SK-N-SH (cell line): ENCODE measurements at regions not wholly inside any gene's neighbourhood (a gene's known extent, or its start where the extent isn't known, plus 50 kb on each side); places are given as distances from the start of the nearest gene placed in this dataset.

Experiments
- CTCF ChIA-PET: fragments of 300-600, 350-600 bp; formaldehyde crosslinking; extraction: SDS; loops from one replicate; lab custom pipeline; 2021; lab: Yijun Ruan, JAX
- POLR2A ChIA-PET: fragments of 350-600 bp; sonication (Branson Sonifier 250); formaldehyde crosslinking; extraction: SDS; loops from one replicate; lab custom pipeline; 2020; ENCODE audit warnings: antibody characterized with exemption, inconsistent platforms; lab: Yijun Ruan, JAX
- DNase-seq: peaks from one replicate; pipeline ENCODE4 v3.0.0; 2012
- H2AFZ ChIP-seq: fragments of 200-600 bp; sonication (generic); 2 replicates; pipeline ENCODE4 v1.8.1; 2016; ENCODE audit warnings: antibody characterized with exemption, mild to moderate bottlenecking, low read depth
- H3F3A ChIP-seq: fragments of 200-600 bp; sonication (generic); replicated peaks from 2 replicates; pipeline ENCODE3; 2016; ENCODE audit warnings: antibody characterized with exemption, mild to moderate bottlenecking; ENCODE audit not compliant: insufficient read depth
- H3K27ac ChIP-seq, 2 experiments: fragments of 200-500 bp in 1 of 2; fragments of 200-600 bp in 1 of 2; sonication (Bioruptor generic) in 1 of 2; sonication (generic), shearing (Covaris generic) in 1 of 2; 2 replicates each; pipeline versions ENCODE4 v1.5.1 to v1.6.1; 2014 to 2016; ENCODE audit warnings: low read depth in 2 of 2, inconsistent platforms in 1 of 2, low read length in 1 of 2, mild to moderate bottlenecking in 1 of 2, mixed read lengths in 1 of 2
- H3K27me3 ChIP-seq: fragments of 200-600 bp; sonication (generic), shearing (Covaris generic); 2 replicates; pipeline ENCODE4 v1.6.1; 2016; ENCODE audit warnings: mixed run types; ENCODE audit not compliant: insufficient read depth
- H3K36me3 ChIP-seq, 2 experiments: fragments of 200-500 bp in 1 of 2; fragments of 200-600 bp in 1 of 2; sonication (Bioruptor generic) in 1 of 2; sonication (generic) in 1 of 2; replicated peaks in 1 of 2; 2 replicates each; pipeline versions ENCODE3 to v1.5.1; 2014 to 2016; ENCODE audit warnings: low read length in 1 of 2, mild to moderate bottlenecking in 1 of 2; ENCODE audit not compliant: insufficient read depth in 2 of 2, control insufficient read depth in 1 of 2
- H3K4me1 ChIP-seq, 2 experiments: fragments of 200-500 bp in 1 of 2; fragments of 200-600 bp in 1 of 2; sonication (Bioruptor generic) in 1 of 2; sonication (generic), shearing (Covaris generic) in 1 of 2; 2 replicates each; pipeline versions ENCODE4 v1.5.1 to v1.6.1; 2014 to 2016; ENCODE audit warnings: low read depth in 1 of 2, low read length in 1 of 2, mixed run types in 1 of 2; ENCODE audit not compliant: insufficient read depth in 2 of 2, control insufficient read depth in 1 of 2
- H3K4me2 ChIP-seq: fragments of 200-600 bp; sonication (generic), shearing (Covaris generic); 2 replicates; pipeline ENCODE4 v1.6.1; 2017; ENCODE audit warnings: mixed run types
- H3K4me3 ChIP-seq, 2 experiments: fragments of 200-500 bp in 1 of 2; fragments of 200-600 bp in 1 of 2; sonication (Bioruptor generic) in 1 of 2; sonication (generic), shearing (Covaris generic) in 1 of 2; 2 replicates each; pipeline versions ENCODE4 v1.5.1 to v1.8.1; 2014 to 2016; ENCODE audit warnings: low read depth in 2 of 2, inconsistent platforms in 1 of 2, low read length in 1 of 2, mild to moderate bottlenecking in 1 of 2, mixed read lengths in 1 of 2, moderate library complexity in 1 of 2
- H3K79me2 ChIP-seq: fragments of 200-600 bp; sonication (generic); 2 replicates; pipeline ENCODE4 v1.8.1; 2017; ENCODE audit warnings: mild to moderate bottlenecking; ENCODE audit not compliant: insufficient read depth
- H3K9ac ChIP-seq: fragments of 200-600 bp; sonication (generic); 2 replicates; pipeline ENCODE4 v1.6.1; 2017; ENCODE audit warnings: mixed run types
- H3K9me2 ChIP-seq: fragments of 200-600 bp; sonication (generic); 2 replicates; pipeline ENCODE4 v1.6.1; 2017; ENCODE audit warnings: mixed run types
- H3K9me3 ChIP-seq: fragments of 200-600 bp; sonication (generic); 2 replicates; pipeline ENCODE4 v1.6.1; 2017; ENCODE audit warnings: mixed run types, mild to moderate bottlenecking, moderate library complexity
- H4K20me1 ChIP-seq: fragments of 200-600 bp; sonication (generic); 2 replicates; pipeline ENCODE4 v1.6.1; 2017; ENCODE audit warnings: mild to moderate bottlenecking, mixed run types; ENCODE audit not compliant: insufficient read depth
- CHD2 ChIP-seq: fragments of 150-350 bp; IDR thresholded peaks from 2 replicates; pipeline ENCODE4 v1.6.1; 2018; ENCODE audit warnings: low read length; ENCODE audit not compliant: partially characterized antibody
- CTCF ChIP-seq: fragments of 200-600 bp; sonication (generic); IDR thresholded peaks from 2 replicates; pipeline ENCODE4 v1.6.1; 2017; ENCODE audit warnings: antibody characterized with exemption, mild to moderate bottlenecking, moderate library complexity
- ELF1 ChIP-seq: IDR thresholded peaks from 2 replicates; pipeline ENCODE4 v1.4.0; 2012
- EZH2phosphoT487 ChIP-seq: fragments of 200-600 bp; sonication (generic); IDR thresholded peaks from 2 replicates; pipeline ENCODE4 v1.6.1; 2017; ENCODE audit warnings: low read depth, mixed run types, mild to moderate bottlenecking, antibody characterized with exemption, moderate library complexity, borderline replicate concordance
- FOSL2 ChIP-seq: IDR thresholded peaks from 2 replicates; pipeline ENCODE4 v1.4.0; 2012; ENCODE audit warnings: low read depth, mild to moderate bottlenecking, moderate library complexity, borderline replicate concordance
- FOXM1 ChIP-seq: IDR thresholded peaks from 2 replicates; pipeline ENCODE4 v1.4.0; 2012; ENCODE audit warnings: low read depth, mild to moderate bottlenecking
- GABPA ChIP-seq: IDR thresholded peaks from 2 replicates; pipeline ENCODE4 v1.4.0; 2012; ENCODE audit warnings: low read depth, mild to moderate bottlenecking
- IRF3 ChIP-seq: fragments of 150-350 bp; IDR thresholded peaks from 2 replicates; pipeline ENCODE4 v1.6.1; 2016; ENCODE audit warnings: mild to moderate bottlenecking, low read depth, low read length
- MEF2A ChIP-seq: IDR thresholded peaks from 2 replicates; pipeline ENCODE4 v1.4.0; 2012; ENCODE audit warnings: low read depth, borderline replicate concordance
- MXI1 ChIP-seq: IDR thresholded peaks from 2 replicates; pipeline ENCODE4 v1.6.1; 2012; ENCODE audit warnings: mild to moderate bottlenecking, low read depth, low read length, improper control_type of control experiment
- NFIC ChIP-seq: IDR thresholded peaks from 2 replicates; pipeline ENCODE4 v1.4.0; 2012; ENCODE audit warnings: borderline replicate concordance
- NRF1 ChIP-seq: IDR thresholded peaks from 2 replicates; pipeline ENCODE4 v1.6.1; 2012; ENCODE audit warnings: low read depth, mild to moderate bottlenecking, low read length
- POLR2AphosphoS5 ChIP-seq: IDR thresholded peaks from 2 replicates; pipeline ENCODE4 v1.6.1; 2012; ENCODE audit warnings: low read depth, low read length
- RCOR1 ChIP-seq: fragments of 150-350 bp; IDR thresholded peaks from 2 replicates; pipeline ENCODE4 v1.6.1; 2017; ENCODE audit warnings: antibody characterized with exemption, low read length
- SMC3 ChIP-seq: IDR thresholded peaks from 2 replicates; pipeline ENCODE4 v1.6.1; 2012; ENCODE audit warnings: low read depth, low read length, improper control_type of control experiment
- TCF12 ChIP-seq: IDR thresholded peaks from 2 replicates; pipeline ENCODE4 v1.4.0; 2012
- USF1 ChIP-seq: IDR thresholded peaks from 2 replicates; pipeline ENCODE4 v1.4.0; 2012; ENCODE audit warnings: low read depth, borderline replicate concordance
- USF2 ChIP-seq: fragments of 150-350 bp; IDR thresholded peaks from 2 replicates; pipeline ENCODE4 v1.6.1; 2017; ENCODE audit warnings: antibody characterized with exemption, low read length, low read depth, borderline replicate concordance
- ZBTB33 ChIP-seq: IDR thresholded peaks from 2 replicates; pipeline ENCODE4 v1.4.0; 2012; ENCODE audit warnings: low read depth, borderline replicate concordance
- WGBS: methylation state at CpG from one replicate; pipeline ENCODE4 v1.1.6; 2017; ENCODE audit warnings: low lambda C conversion rate; 5-methylcytosine and 5-hydroxymethylcytosine counted together

- CTCF ChIA-PET = no interaction called here
- no peak overlapping the region for H2AFZ ChIP-seq
Measured at GRCh38 chrX:124862301-124862700, 457.4 kb upstream of the TEX13C start.

GRCh38 chrX:124863303-124863702 is 456.4 kb upstream of the TEX13C start:
- ChIA-PET CTCF (no interaction called here), POLR2A (no interaction called here)
- no peaks in the 10 kb centered on the region for H3K79me2 ChIP-seq
- H4K20me1 ChIP-seq = no peaks in the 10 kb centered on the region
- 18% methylated on average over 5 of the region's 5 CpGs for WGBS
- H3K4me1 ChIP-seq = no peaks in the 10 kb centered on the region
- H3K9ac ChIP-seq = no peak overlapping the region
- no peak overlapping the region for H3K4me3 ChIP-seq
- H2AFZ ChIP-seq = no peak overlapping the region
- H3F3A ChIP-seq = no peaks in the 10 kb centered on the region
- H3K9me2 ChIP-seq = no peaks in the 10 kb centered on the region
- no peak for DNase-seq
- no peaks in the 10 kb centered on the region for H3K27me3 ChIP-seq
- no peaks in the 10 kb centered on the region for H3K36me3 ChIP-seq
- H3K9me3 ChIP-seq = no peaks in the 10 kb centered on the region
- no peak overlapping the region for H3K4me2 ChIP-seq
- no peak overlapping the region for H3K27ac ChIP-seq
- TF ChIP-seq SMC3 (no peak), IRF3 (no peak), CHD2 (no peak), FOSL2 (no peak), MXI1 (no peak), ELF1 (no peak), EZH2phosphoT487 (no peak), POLR2AphosphoS5 (no peak), NRF1 (no peak), CTCF (no peak)

More at GRCh38 chrX:124862301-124862700, 457.4 kb upstream of the TEX13C start:
- no peaks in the 10 kb centered on the region for H3K27me3 ChIP-seq
- no peaks in the 10 kb centered on the region for H3K4me1 ChIP-seq
- no peak overlapping the region for H3K27ac ChIP-seq
- H3K79me2 ChIP-seq = no peaks in the 10 kb centered on the region
- no peak for DNase-seq
- POLR2A ChIA-PET = no interaction called here
- H4K20me1 ChIP-seq = no peaks in the 10 kb centered on the region
- WGBS = 46% methylated on average over 2 of the region's 4 CpGs
- no peaks in the 10 kb centered on the region for H3F3A ChIP-seq
- H3K4me2 ChIP-seq = no peak overlapping the region
- H3K9me3 ChIP-seq = no peaks in the 10 kb centered on the region
- H3K4me3 ChIP-seq = no peak overlapping the region
- H3K36me3 ChIP-seq = no peaks in the 10 kb centered on the region
- no peak overlapping the region for H3K9ac ChIP-seq
- TF ChIP-seq MEF2A (no peak), CHD2 (no peak), RCOR1 (no peak), ZBTB33 (no peak), USF1 (no peak), USF2 (no peak), POLR2AphosphoS5 (no peak), MXI1 (no peak), EZH2phosphoT487 (no peak), FOSL2 (no peak), SMC3 (no peak), GABPA (no peak), FOXM1 (no peak), NFIC (no peak), TCF12 (no peak)
- no peaks in the 10 kb centered on the region for H3K9me2 ChIP-seq
